H1 (cell line): ENCODE measurements at regions not wholly inside any gene's neighbourhood (a gene's known extent, or its start where the extent isn't known, plus 50 kb on each side); places are given as distances from the start of the nearest gene placed in this dataset.

Experiments
- BCL11A ChIP-seq, 2 experiments: IDR thresholded peaks; one replicate each; pipeline ENCODE4 v1.6.1; 2011; ENCODE audit warnings: low read depth in 2 of 2, low read length in 2 of 2, mild to moderate bottlenecking in 2 of 2
- CBX8 ChIP-seq: fragments of 300-800, 300-1000 bp; sonication (generic); IDR thresholded peaks from 2 replicates; pipeline ENCODE4 v1.7.1; 2016; ENCODE audit warnings: low read depth, low read length, borderline replicate concordance
- CTCF ChIP-seq, 3 experiments: IDR thresholded peaks; 1 replicate in 2 of 3; 2 replicates in 1 of 3; pipeline versions ENCODE4 v1.5.1 to v1.6.1; 2011; ENCODE audit warnings: low read length in 3 of 3, mild to moderate bottlenecking in 3 of 3, inconsistent platforms in 2 of 3, low read depth in 1 of 3, moderate library complexity in 1 of 3; ENCODE audit not compliant: insufficient read depth in 1 of 3; ENCODE audit errors: control extremely low read depth in 1 of 3
- FOSL1 ChIP-seq: IDR thresholded peaks from 2 replicates; pipeline ENCODE4 v1.6.1; 2011; ENCODE audit warnings: mild to moderate bottlenecking, low read depth, low read length, moderate library complexity; ENCODE audit not compliant: insufficient read depth
- HDAC2 ChIP-seq, 2 experiments: fragments of 300-600 bp in 1 of 2; sonication (generic) in 1 of 2; IDR thresholded peaks; 2 replicates each; pipeline ENCODE4 v1.6.1; 2011 to 2012; ENCODE audit warnings: low read depth in 2 of 2, low read length in 2 of 2, mild to moderate bottlenecking in 2 of 2, moderate library complexity in 2 of 2, borderline replicate concordance in 1 of 2, inconsistent platforms in 1 of 2
- MAX ChIP-seq: IDR thresholded peaks from 2 replicates; pipeline ENCODE4 v1.6.1; 2012; ENCODE audit warnings: inconsistent platforms
- POLR2A ChIP-seq, 2 experiments: IDR thresholded peaks; 1 replicate in 1 of 2; 2 replicates in 1 of 2; pipeline ENCODE4 v1.6.1; 2011; ENCODE audit warnings: low read depth in 2 of 2, low read length in 2 of 2, mild to moderate bottlenecking in 2 of 2; ENCODE audit errors: control extremely low read depth in 1 of 2
- POLR2AphosphoS5 ChIP-seq: IDR thresholded peaks from 2 replicates; pipeline ENCODE4 v1.6.1; 2011; ENCODE audit warnings: low read depth, low read length
- RNF2 ChIP-seq: fragments of 200-900, 300-1000 bp; sonication (generic); IDR thresholded peaks from 2 replicates; pipeline ENCODE4 v1.7.1; 2016; ENCODE audit warnings: borderline replicate concordance, low read depth, mild to moderate bottlenecking, antibody characterized with exemption, low read length; ENCODE audit not compliant: poor library complexity, severe bottlenecking; ENCODE audit errors: missing control alignments
- TAF1 ChIP-seq: IDR thresholded peaks from 2 replicates; pipeline ENCODE4 v1.6.1; 2011; ENCODE audit warnings: mild to moderate bottlenecking, low read depth, low read length
- TEAD4 ChIP-seq: IDR thresholded peaks from 2 replicates; pipeline ENCODE4 v1.6.1; 2012; ENCODE audit warnings: low read depth, low read length, inconsistent platforms, mixed read lengths

DNA sequence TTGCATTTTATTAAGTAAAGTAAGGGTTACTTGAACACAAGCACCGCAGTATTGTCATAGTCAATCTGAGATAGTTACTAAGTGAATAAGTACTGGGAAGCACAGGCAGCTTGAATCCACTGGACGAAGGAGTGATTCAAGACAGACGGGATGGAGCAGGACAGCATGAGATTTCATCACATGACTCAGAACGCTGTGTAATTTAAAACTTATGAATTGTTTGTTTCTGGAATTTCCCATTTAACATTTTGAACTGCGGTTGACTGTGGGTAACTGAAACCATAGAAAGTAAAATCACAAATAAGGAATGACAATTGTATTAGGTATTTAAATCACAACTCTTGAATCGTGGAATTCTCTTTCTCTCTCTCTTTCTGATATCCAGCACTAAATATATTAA, 1630.4 kb upstream of the SEL1L start:
- no peak for TF ChIP-seq HDAC2 (IDR thresholded peaks at IDR 0.05; ENCODE audit: borderline replicate concordance in 1 of 2, low read depth in 2 of 2, low read length in 2 of 2)
- TF ChIP-seq CTCF (IDR thresholded peaks at IDR 0.05; ENCODE audit: control extremely low read depth in 1 of 3, insufficient read depth in 1 of 3, low read depth in 1 of 3, low read length in 3 of 3) = no peak
- no peak for TF ChIP-seq CBX8
- no peak for TF ChIP-seq MAX
- TF ChIP-seq TEAD4 = no peak
- no peak for TF ChIP-seq RNF2
- TF ChIP-seq BCL11A (IDR thresholded peaks at IDR 0.05; ENCODE audit: low read depth in 2 of 2, low read length in 2 of 2) = no peak
- TF ChIP-seq POLR2A (IDR thresholded peaks at IDR 0.05; ENCODE audit: control extremely low read depth in 1 of 2, low read depth in 2 of 2, low read length in 2 of 2) = no peak
- no peak for TF ChIP-seq FOSL1
- no peak for TF ChIP-seq POLR2AphosphoS5
- TF ChIP-seq TAF1 = no peak
